Tibial nerve (tissue), 3 donors: ENCODE measurements at regions not wholly inside any gene's neighbourhood (a gene's known extent, or its start where the extent isn't known, plus 50 kb on each side); places are given as distances from the start of the nearest gene placed in this dataset.

Source experiments
- CTCF ChIP-seq, 5 experiments: fragments of 200-600 bp in 3 of 5; fragments of 450-650 bp in 2 of 5; sonication (generic) in 3 of 5; IDR thresholded peaks; one replicate each; pipeline ENCODE4 v1.5.1; 2016 to 2019; ENCODE audit warnings: antibody characterized with exemption in 5 of 5, mild to moderate bottlenecking in 3 of 5, moderate library complexity in 2 of 5
- POLR2A ChIP-seq, 2 donors: fragments of 450-650 bp; IDR thresholded peaks; one replicate each; pipeline ENCODE4 v1.6.1; 2017; ENCODE audit warnings: antibody characterized with exemption in 2 of 2, mild to moderate bottlenecking in 2 of 2, moderate library complexity in 2 of 2

- TF ChIP-seq CTCF (IDR thresholded peaks at IDR 0.05) (no peak), POLR2A (IDR thresholded peaks at IDR 0.05) (no peak)
These were observed 183.8 kb upstream of the KCNK2 start for GRCh38 chr1:214898718-214899117.
